NCI-H82 treated with DMSO at 0.1 percent for 48 hours (cell line): ENCODE measurements at regions not wholly inside any gene's neighbourhood (a gene's known extent, or its start where the extent isn't known, plus 50 kb on each side); places are given as distances from the start of the nearest gene placed in this dataset.

Experiments
- DNase-seq: peaks from one replicate; lab custom pipeline; 2025; ENCODE audit not compliant: unreplicated experiment; lab: John Stamatoyannopoulos, UW

DNA sequence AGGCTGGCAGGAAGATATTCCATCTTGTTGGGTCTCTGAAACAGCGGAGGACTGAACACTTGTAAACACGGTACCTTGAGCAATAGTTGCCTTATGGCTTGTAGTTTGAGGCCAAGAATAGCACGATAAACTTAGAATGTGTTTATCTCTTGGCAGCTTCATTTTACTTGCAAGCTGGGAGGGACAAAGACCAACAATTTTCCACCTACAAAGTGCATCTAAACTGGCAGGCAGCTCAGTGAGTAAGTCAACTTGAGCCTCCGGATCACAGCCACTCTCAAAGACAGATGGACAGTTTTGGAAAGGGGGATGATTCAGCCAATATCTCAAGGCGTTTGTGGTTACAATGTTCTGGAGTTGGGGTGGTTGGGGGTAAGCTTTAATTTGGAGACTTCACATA lies 652.6 kb downstream of the CETN3 start:
- no peak for DNase-seq

DNA sequence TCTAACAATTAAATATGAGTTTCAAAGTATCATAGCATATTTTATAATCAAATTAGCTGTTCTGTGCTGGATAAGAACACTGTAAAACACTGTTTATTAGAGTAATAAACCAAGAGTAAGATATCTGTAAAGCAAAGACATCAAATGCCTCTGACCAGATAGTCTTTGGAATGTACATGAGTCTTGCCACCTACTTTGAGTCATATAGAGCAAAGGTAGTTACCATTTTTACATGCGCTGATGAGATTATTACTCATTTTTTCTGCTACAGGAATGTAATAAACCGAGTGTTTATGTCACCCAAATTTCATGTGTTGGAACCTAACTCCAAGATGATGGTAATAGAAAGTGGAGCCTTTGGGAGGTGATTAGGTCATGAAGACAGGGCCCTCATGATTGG lies 654.5 kb downstream of the CETN3 start:
- DNase-seq, result no peak

DNA sequence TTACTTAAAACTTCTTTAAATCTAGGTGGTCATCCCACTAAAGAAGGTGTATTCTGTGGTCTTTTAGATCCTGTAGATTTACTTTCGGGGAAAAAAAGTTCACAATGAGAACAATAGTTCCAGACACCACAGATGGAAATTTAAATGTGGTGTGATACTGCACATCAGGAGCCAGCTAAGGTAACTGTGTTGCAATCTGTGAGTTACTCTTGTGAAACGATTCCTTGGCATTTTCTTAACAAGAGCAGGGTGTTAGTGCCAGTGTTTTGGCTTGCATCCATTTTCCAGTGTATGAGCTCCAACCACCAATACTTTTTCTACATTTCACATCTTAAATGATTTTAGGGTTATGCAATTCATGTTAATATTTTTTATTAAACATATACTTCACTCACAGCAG lies 674.5 kb downstream of the CETN3 start:
- DNase-seq, result no peak

DNA sequence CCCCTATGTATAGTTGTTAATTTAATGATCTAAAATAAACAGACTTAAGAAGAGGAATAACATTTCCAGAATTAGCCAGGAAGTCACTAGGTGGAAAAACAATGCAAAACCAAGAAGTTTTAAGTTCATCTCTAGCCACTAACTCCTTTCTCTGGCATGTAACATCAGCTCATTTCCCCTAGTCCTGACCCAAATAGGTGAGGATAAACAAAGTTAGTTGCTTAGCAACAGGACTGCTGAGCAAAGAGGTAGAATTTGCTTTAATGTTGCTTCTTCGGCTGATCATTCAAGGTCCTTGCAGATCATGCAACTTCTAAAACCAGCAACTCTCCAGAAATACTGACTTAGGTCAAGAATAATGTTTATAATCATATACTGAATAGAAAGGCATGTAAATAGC lies 675.8 kb downstream of the CETN3 start:
- DNase-seq, result no peak

GRCh38 chr5:89729623-89730301 lies 679.8 kb downstream of the CETN3 start:
- no peak for DNase-seq

DNA sequence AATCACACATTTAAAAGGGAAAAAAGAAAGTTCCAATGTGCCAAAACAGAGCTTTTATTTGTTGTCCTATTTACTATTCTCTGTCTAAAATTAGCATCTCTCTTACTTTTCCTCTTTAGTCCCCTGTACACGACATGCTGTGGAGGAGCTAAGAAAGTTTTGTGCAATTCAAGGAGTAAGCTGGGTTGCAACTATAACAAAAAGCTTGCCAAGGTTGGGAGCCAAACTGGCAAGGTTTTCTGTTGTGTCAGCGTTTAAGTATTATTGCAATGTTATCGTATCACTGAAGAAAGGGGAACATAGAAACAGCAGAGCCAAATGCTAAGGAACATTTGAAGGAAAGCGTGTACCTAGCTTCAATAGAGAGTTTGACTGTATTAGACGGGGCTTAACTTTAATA lies 680.8 kb downstream of the CETN3 start:
- DNase-seq, result no peak

GRCh38 chr5:89728134-89728533 lies 681.4 kb downstream of the CETN3 start:
- DNase-seq, result no peak

GRCh38 chr5:89724379-89725095 lies 685.0 kb downstream of the CETN3 start:
- no peak for DNase-seq

DNA sequence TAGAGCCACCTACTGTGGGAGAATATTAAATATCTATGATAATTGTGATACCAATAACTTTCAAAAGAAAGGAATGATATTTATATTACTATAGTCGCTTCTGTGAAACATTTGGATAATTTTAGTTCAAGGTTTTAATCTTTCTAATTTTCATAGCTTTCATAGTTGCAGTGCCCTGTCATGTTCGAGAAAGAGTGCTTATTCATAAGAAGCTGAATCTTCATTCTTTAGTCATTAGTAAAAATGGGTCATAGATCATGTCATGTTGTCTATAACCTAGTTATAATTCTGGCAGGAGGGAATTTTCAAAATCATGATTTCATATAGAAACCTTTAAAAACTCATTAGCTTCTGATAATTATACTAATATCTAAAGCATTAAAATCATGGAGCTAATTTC lies 685.6 kb downstream of the CETN3 start:
- DNase-seq, result no peak

- DNase-seq, result peak; percentile 64
These were observed 687.0 kb downstream of the CETN3 start for GRCh38 chr5:89722538-89722937.

GRCh38 chr5:89721931-89722330 lies 687.6 kb downstream of the CETN3 start:
- no peak for DNase-seq

GRCh38 chr5:89721353-89721752 lies 688.2 kb downstream of the CETN3 start:
- no peak for DNase-seq

- DNase-seq, result no peak
These were observed 697.3 kb downstream of the CETN3 start for GRCh38 chr5:89712134-89712700.

DNA sequence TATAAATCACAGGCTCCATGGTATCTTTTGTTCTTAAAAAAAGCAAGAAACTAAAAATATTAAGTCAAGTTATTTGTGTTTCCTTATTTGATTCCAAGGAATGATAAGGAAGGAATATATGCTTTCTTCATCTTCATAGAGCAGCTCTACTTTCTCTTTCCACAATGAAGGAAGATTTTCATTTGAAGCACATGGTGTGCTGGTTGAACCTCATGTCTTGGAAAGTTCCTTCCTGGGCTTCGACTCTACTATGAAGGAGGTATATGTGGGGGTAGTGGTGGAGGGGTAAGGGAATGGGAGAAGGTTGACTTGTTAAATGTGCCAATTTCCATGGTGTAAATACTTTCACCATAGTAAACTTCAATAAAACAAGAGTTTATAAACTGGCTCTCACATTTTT lies 698.0 kb downstream of the CETN3 start:
- no peak for DNase-seq

GRCh38 chr5:89710006-89710405 lies 699.5 kb downstream of the CETN3 start:
- DNase-seq, result no peak

- DNase-seq, result no peak
These were observed 701.7 kb downstream of the CETN3 start for GRCh38 chr5:89707891-89708290.

DNA sequence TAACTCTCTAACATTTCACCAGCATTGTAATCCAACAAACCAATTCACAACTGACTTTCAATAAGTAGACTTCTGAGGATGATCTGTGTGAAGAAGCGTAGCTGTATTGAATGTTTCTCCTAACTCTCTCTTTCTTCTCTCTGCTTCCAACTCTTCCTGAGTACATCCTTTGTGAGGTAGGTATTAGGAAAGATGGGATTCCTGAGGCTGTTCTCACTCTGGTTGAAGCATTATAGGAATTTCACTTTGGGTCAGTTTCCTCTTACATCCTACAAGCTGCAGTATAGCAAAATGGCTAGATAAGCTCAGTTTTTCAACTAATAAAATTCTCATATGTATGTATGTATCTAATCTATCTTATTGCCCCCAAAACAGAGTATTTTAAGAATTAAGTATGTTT lies 702.8 kb downstream of the CETN3 start:
- no peak for DNase-seq

DNA sequence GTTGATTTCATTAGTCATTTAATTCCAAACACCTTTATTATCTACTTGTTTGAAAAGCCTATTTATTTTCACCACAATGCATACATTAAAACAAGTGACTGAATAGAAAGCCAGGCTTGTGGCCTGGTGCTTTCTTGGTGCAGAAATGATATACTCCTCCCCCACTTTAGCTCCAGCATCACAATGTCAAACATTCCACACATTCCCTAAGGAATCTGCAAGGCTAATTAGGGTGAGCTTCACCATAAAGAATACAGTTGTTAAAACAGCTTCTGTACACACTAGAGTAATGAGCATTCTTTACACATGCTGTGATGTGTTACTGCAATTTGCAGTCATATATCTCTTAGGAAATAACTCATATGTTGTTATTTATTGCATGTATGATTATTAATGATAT lies 705.7 kb downstream of the CETN3 start:
- DNase-seq, result no peak

DNA sequence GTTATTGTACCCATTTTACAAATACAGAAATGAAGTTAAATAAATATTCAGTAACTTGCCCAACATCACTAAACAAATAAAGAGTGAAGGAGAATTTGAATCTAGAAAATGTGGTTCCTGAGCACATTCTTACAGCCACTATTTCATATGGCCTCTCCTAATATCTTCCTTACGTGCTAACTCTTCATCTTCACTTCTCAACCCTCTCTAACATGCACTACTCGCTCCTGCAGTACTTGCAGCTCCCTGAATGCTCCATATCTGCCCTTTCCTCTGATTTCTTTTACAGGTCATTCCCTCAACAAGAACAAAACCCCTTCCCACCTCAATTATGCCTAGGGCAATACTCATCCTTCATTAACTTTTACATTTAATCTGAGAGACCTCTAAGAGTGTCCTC lies 711.5 kb downstream of the CETN3 start:
- no peak for DNase-seq

DNA sequence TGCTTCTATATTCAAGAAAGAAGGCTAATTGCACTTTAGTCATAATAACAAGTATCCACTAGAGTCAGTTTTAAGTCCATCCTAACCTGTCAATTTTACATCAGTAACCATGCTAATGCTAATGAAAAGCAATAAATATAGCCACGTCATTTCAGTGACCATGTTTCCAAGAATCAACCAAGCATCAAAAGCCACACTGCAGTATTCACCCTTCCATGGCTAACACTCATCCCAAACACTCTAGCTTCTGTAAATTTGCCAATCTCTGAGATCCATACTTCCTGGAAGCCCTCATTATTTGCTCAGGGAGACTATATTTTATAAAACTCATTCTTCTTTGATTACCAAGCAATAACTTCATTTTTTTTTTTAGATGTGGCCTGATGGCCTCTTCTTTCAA lies 712.0 kb downstream of the CETN3 start:
- no peak for DNase-seq

DNA sequence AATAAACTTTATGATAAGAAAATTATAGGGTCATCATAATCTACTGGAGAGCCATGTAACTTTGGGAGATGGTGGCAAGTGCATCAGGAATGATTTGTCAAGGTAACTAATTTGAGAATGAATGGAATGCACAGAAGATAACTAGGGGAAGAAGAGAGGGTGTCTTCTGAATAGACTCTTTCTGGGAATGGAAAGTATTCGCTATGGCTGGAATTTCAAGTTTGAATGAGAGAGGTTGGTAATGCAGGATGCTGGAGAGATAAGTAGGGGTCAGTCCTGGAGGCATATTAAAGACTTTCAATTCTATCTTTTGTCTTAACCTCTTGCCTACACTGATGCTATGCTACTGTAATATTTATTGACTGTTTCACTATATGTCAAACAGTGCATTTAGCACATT lies 714.2 kb downstream of the CETN3 start:
- no peak for DNase-seq

DNA sequence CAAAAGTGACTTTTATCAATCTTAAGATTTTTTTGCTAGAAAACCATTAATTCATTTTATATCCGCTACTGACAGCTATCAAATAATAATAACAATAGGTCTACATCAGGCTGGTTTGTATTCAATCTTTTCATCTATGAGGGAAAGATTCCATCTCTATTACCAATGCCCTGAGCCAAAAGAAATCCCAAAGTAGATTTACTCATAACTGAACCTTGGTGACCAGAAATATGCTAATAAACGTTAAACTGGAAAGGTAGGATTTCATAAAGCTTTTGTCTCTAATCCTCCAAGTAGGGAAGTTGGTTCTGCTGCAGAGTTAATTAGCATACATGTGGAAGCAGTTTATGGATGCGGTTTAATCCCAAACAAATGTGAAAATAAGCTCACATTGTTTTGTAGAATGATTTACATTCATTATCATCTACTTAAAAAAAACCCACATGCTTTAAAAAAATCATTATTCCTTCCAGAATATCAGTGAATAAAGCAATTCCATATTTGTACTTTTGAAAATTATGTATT lies 715.5 kb downstream of the CETN3 start:
- DNase-seq, result no peak
